ENCODE measurements at regions not wholly inside any gene's neighbourhood (a gene's known extent, or its start where the extent isn't known, plus 50 kb on each side); places are given as distances from the start of the nearest gene placed in this dataset.

DNA sequence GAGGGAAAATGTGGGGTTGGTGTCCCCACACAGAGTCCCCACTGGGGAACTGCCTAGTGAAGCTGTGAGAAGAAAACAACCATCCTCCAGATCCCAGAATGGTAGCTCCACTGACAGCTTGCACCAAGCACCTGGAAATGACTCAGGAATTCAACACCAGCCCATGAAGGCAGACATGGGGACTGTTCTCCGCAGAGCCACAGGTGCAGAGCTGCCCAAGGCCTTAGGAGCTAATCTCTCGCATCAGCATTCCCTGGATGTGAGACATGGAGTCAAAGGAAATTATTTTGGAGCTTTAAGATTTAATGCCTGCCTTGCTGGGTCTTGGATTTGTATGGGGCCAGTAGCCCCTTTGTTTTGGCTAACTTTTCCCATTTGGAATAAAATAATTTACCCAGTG lies 367.9 kb downstream of the FAM133A start:
- in situ Hi-C loops (cut with HindIII; ENCODE audit: low pct_ligation_motif_present, low sequenced_read_pairs) = no loop called here
- DNase-seq = no peak
- Histone ChIP-seq H3K27me3 (replicated peaks) (no peaks in the 10 kb centered on the region), H3K4me3 (ENCODE audit: low read depth, low read length) (no peak overlapping the region), H3K36me3 (replicated peaks) (no peaks in the 10 kb centered on the region), H3K27ac (no peak overlapping the region)
- TF ChIP-seq, protein P1, sequence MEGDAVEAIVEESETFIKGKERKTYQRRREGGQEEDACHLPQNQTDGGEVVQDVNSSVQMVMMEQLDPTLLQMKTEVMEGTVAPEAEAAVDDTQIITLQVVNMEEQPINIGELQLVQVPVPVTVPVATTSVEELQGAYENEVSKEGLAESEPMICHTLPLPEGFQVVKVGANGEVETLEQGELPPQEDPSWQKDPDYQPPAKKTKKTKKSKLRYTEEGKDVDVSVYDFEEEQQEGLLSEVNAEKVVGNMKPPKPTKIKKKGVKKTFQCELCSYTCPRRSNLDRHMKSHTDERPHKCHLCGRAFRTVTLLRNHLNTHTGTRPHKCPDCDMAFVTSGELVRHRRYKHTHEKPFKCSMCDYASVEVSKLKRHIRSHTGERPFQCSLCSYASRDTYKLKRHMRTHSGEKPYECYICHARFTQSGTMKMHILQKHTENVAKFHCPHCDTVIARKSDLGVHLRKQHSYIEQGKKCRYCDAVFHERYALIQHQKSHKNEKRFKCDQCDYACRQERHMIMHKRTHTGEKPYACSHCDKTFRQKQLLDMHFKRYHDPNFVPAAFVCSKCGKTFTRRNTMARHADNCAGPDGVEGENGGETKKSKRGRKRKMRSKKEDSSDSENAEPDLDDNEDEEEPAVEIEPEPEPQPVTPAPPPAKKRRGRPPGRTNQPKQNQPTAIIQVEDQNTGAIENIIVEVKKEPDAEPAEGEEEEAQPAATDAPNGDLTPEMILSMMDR (IDR thresholded peaks at IDR 0.05; ENCODE audit: low read depth, low read length, missing control alignments) = no peak

DNA sequence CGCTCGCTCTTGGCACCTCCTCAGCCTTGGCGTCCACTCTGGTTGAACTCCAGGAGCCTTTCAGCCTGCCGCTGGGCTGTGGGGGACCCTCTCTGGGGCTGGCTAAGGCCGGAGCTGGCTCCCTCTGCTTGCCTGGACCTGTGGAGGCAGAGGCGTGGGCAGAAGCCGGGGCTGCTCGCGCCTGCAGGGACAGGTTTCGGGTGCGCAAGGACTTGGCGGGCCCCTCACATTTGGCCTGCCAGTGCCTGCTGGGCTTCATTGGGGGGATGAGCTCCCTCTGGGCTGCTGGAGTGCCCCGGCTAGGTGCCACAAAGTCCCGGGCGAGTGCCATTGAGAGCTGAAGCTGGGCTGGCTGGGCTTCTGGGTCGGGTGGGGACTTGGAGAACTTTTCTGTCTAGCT lies 371.7 kb downstream of the FAM133A start:
- H3K27ac ChIP-seq = no peak overlapping the region
- in situ Hi-C loops (cut with HindIII; ENCODE audit: low pct_ligation_motif_present, low sequenced_read_pairs) = no loop called here
- H3K36me3 ChIP-seq (replicated peaks) = no peaks in the 10 kb centered on the region
- TF ChIP-seq, protein P1 (IDR thresholded peaks at IDR 0.05; ENCODE audit: low read depth, low read length, missing control alignments) = no peak
- no peak overlapping the region for H3K4me3 ChIP-seq (ENCODE audit: low read depth, low read length)
- DNase-seq = no peak
- no peaks in the 10 kb centered on the region for H3K27me3 ChIP-seq (replicated peaks)

DNA sequence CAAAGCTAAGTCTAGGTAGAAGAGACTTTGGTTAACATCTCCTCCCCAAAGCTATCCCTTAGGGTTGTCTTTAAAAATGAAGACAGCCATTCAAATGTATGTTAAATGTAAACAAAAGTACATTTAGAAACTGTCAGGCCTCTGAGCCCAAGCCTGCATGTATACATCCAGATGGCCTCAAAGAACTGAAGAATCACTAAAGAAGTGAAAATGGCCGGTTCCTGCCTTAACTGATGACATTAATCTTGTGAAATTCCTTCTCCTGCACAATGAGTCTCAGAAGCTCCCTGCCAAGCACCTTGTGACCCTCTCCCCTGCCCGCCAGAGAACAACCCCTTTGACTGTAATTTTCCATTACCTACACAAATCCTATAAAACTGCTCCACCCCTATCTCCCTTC lies 377.9 kb downstream of the FAM133A start:
- in situ Hi-C loops (cut with HindIII; ENCODE audit: low pct_ligation_motif_present, low sequenced_read_pairs) = no loop called here
- no peaks in the 10 kb centered on the region for H3K27me3 ChIP-seq (replicated peaks)
- TF ChIP-seq, protein P1 (IDR thresholded peaks at IDR 0.05; ENCODE audit: low read depth, low read length, missing control alignments) = no peak

DNA sequence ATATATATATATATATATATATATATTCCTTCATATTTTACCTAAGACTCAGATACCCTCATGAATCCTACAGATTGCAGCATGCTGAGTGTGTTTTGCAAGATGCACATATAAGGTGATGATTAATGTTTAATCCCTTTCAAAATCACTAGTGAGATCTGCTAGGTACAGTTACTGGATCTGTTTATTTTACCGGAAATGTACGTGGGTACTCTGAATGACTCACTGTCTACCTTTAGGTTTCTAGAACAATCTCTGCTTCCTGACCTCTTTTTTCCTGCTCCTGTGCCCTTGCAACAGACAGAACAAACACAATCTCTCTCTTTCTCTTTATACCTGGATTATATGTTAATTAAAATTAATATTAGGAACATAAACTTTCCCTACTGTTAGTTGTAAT lies 379.6 kb downstream of the FAM133A start:
- TF ChIP-seq, protein P1 (IDR thresholded peaks at IDR 0.05; ENCODE audit: low read depth, low read length, missing control alignments) = no peak
- no peak overlapping the region for H3K4me3 ChIP-seq (ENCODE audit: low read depth, low read length)
- H3K27ac ChIP-seq = no peak overlapping the region
- in situ Hi-C loops (cut with HindIII; ENCODE audit: low pct_ligation_motif_present, low sequenced_read_pairs) = no loop called here
- no peaks in the 10 kb centered on the region for H3K36me3 ChIP-seq (replicated peaks)
- DNase-seq = no peak
- no peaks in the 10 kb centered on the region for H3K27me3 ChIP-seq (replicated peaks)

More for the DNA sequence above, 377.9 kb downstream of the FAM133A start:
- Histone ChIP-seq H3K36me3 (replicated peaks) (no peaks in the 10 kb centered on the region), H3K4me3 (ENCODE audit: low read depth, low read length) (no peak overlapping the region), H3K27ac (no peak overlapping the region)
- no peak for DNase-seq

DNA sequence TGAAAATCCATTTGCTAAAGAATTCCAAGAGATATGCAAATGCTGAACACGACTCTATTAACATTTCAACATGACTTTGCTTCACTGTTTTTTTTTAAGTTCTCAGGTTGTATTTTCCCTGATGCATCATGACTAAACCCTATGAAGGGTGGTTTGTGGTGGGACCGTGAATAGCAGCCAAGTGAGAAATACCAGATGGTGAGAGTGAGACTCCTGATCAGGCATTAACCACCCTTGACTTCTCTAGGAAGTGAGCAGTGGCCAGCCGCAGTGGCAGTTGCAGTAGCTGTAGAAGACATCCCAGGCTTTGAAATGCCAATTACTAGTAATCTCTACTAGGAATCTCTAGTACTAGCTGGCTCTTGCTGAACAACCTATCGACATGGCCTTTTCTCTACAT lies 383.4 kb downstream of the FAM133A start:
- no peak overlapping the region for H3K4me3 ChIP-seq (ENCODE audit: low read depth, low read length)
- TF ChIP-seq, protein P1 (IDR thresholded peaks at IDR 0.05; ENCODE audit: low read depth, low read length, missing control alignments) = no peak
- no peak overlapping the region for H3K27ac ChIP-seq
- H3K36me3 ChIP-seq (replicated peaks) = no peaks in the 10 kb centered on the region
- no peak for DNase-seq
- in situ Hi-C loops (cut with HindIII; ENCODE audit: low pct_ligation_motif_present, low sequenced_read_pairs) = no loop called here
- no peaks in the 10 kb centered on the region for H3K27me3 ChIP-seq (replicated peaks)

DNA sequence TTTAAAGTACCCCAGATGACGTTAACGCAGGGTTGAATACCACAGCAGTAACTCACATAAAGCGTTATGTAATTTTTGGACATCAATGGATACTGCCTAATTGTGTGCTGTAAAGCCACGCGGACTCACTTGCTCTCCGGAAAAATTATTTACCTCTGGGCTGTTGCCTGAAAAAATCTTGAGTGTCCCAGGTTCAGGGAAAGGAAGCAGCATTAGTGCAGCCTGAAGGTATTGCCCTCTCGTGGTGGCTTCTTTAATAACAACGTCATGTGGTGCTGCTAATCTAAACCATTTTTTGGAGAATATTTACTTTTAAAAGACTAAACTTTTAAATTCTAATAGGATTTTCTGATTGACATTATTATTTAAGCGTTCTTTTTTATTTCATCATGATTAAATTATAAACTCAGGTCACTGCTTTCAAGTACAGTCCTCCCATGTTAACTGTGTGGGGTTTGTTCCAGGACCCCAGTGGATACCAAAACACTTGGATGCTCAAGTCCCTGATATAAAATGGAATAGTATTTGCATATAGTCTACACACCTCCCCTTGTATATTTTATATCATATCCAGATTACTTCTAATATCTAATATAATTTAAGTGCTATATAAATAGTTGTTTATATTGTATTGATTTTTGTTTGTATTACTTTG lies 384.8 kb downstream of the FAM133A start:
- Histone ChIP-seq H3K27me3 (replicated peaks) (no peaks in the 10 kb centered on the region), H3K36me3 (replicated peaks) (no peaks in the 10 kb centered on the region), H3K27ac (no peak overlapping the region), H3K4me3 (ENCODE audit: low read depth, low read length) (no peak overlapping the region)
- TF ChIP-seq, protein P1 (IDR thresholded peaks at IDR 0.05; ENCODE audit: low read depth, low read length, missing control alignments) = peak; percentile 38
- in situ Hi-C loops (cut with HindIII; ENCODE audit: low pct_ligation_motif_present, low sequenced_read_pairs) = no loop called here
- DNase-seq = peak; percentile 0
